Tibial artery (tissue), 4 donors: ENCODE measurements at regions not wholly inside any gene's neighbourhood (a gene's known extent, or its start where the extent isn't known, plus 50 kb on each side); places are given as distances from the start of the nearest gene placed in this dataset.

ENCODE experiments used
- DNase-seq, 2 donors: peaks; one replicate each; pipeline ENCODE4 v3.0.0-alpha.2; 2019
- H3K27ac ChIP-seq, 2 donors: fragments of 200-600 bp; sonication (generic) in 1 of 2; 1 replicate in 1 of 2; 2 replicates in 1 of 2; pipeline ENCODE4 v1.5.1; 2018 to 2019; ENCODE audit warnings: mild to moderate bottlenecking in 1 of 2
- H3K27me3 ChIP-seq, 2 donors: fragments of 200-600 bp; sonication (generic) in 1 of 2; one replicate each; pipeline versions ENCODE4 v1.5.1 to v1.6.0; 2016 to 2019
- H3K36me3 ChIP-seq, 3 donors: fragments of 200-600 bp; sonication (generic) in 2 of 3; one replicate each; pipeline ENCODE4 v1.5.1; 2016 to 2019; ENCODE audit warnings: mild to moderate bottlenecking in 2 of 3
- H3K4me1 ChIP-seq, 4 donors: fragments of 200-600 bp; sonication (generic) in 2 of 4; 1 replicate in 3 of 4; 2 replicates in 1 of 4; pipeline ENCODE4 v1.5.1; 2016 to 2019
- H3K4me3 ChIP-seq, 2 donors: fragments of 200-600 bp; sonication (generic) in 1 of 2; 1 replicate in 1 of 2; 2 replicates in 1 of 2; pipeline ENCODE4 v1.5.1; 2018 to 2019; ENCODE audit warnings: mild to moderate bottlenecking in 2 of 2
- H3K9me3 ChIP-seq, 3 donors: fragments of 200-600 bp; sonication (generic) in 1 of 3; one replicate each; pipeline ENCODE4 v1.5.1; 2016 to 2019
- intact Hi-C: fragments of 100-400 bp; cut with DNase I; formaldehyde crosslinking; loops from one replicate; pipeline ENCODE4 v1.15.0; 2023; ENCODE audit warnings: low total_unique reads
- TF ChIP-seq, protein P1 (sequence below), 2 experiments: fragments of 200-600 bp in 1 of 2; fragments of 450-650 bp in 1 of 2; IDR thresholded peaks; one replicate each; pipeline ENCODE4 v1.5.1; 2017 to 2019; ENCODE audit warnings: antibody characterized with exemption in 2 of 2, mild to moderate bottlenecking in 1 of 2, moderate library complexity in 1 of 2

DNA sequence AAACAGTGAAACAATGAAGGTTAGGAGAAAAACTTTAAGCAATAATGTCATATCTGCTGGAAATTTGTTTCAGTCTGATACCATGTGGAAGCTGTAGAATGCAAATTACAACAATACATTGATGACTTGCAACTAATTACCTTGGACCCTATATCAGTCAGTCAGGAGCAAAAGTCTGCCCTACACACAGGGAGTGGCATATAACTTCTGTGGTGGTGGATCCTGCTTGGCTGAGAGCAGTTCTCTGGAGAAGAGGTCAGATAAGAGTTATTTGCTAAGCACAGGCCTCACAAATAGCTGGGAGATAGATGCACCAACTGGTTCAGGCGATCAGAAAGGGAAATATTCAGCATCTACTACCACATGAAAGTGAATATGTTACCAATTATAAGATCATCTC lies 1364.6 kb upstream of the EPHA6 start:
- TF ChIP-seq, protein P1, sequence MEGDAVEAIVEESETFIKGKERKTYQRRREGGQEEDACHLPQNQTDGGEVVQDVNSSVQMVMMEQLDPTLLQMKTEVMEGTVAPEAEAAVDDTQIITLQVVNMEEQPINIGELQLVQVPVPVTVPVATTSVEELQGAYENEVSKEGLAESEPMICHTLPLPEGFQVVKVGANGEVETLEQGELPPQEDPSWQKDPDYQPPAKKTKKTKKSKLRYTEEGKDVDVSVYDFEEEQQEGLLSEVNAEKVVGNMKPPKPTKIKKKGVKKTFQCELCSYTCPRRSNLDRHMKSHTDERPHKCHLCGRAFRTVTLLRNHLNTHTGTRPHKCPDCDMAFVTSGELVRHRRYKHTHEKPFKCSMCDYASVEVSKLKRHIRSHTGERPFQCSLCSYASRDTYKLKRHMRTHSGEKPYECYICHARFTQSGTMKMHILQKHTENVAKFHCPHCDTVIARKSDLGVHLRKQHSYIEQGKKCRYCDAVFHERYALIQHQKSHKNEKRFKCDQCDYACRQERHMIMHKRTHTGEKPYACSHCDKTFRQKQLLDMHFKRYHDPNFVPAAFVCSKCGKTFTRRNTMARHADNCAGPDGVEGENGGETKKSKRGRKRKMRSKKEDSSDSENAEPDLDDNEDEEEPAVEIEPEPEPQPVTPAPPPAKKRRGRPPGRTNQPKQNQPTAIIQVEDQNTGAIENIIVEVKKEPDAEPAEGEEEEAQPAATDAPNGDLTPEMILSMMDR (IDR thresholded peaks at IDR 0.05), result no peak
- Histone ChIP-seq H3K36me3 (no peaks in the 10 kb centered on the region), H3K9me3 (no peaks in the 10 kb centered on the region), H3K27ac (no peak overlapping the region), H3K4me3 (no peak overlapping the region), H3K27me3 (no peaks in the 10 kb centered on the region), H3K4me1 (no peaks in the 10 kb centered on the region)
- no peak for DNase-seq
- intact Hi-C loops, result no loop called here

DNA sequence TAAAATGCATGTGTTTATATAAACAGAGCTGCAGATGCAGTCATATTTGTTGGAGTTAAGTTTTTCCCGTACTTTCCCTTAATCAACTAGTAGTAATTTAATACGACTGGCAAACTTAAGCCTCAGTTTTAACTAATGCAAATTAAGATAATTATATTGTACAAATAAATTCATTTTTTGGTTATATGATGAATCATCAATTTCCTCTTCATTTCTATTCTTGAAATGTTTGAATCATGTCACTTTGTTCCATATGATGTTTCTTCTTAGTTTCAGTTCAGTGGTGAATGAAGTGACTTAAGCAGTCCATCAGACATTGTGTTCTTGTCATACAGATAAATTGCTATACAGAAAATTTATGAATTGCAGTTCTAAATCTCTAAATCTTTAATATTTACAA lies 1361.2 kb upstream of the EPHA6 start:
- no peaks in the 10 kb centered on the region for H3K27me3 ChIP-seq
- H3K4me3 ChIP-seq, result no peak overlapping the region
- intact Hi-C loops, result no loop called here
- no peaks in the 10 kb centered on the region for H3K36me3 ChIP-seq
- DNase-seq, result no peak
- TF ChIP-seq, protein P1 (IDR thresholded peaks at IDR 0.05), result no peak
- no peak overlapping the region for H3K27ac ChIP-seq
- no peaks in the 10 kb centered on the region for H3K9me3 ChIP-seq
- H3K4me1 ChIP-seq, result no peaks in the 10 kb centered on the region

DNA sequence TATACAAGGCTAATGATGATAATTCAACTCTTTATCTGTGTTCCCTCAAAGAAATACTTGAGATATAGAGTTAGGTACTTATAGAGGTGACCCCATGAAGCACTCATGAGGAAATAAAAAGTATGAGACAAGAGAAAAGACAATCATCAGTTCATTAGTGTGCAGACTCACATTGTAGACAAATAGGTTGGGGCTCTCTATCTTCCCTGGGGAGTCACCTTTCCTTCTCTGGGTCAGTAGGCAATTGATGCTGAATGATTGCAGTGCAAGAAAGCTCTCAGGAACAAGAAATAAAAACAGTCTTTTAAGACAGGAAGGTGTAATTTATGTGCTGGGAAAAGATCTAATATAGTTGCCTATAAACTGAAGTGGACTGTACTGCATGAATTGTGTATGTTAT lies 1357.6 kb upstream of the EPHA6 start:
- TF ChIP-seq, protein P1 (IDR thresholded peaks at IDR 0.05), result no peak
- intact Hi-C loops, result no loop called here
- no peaks in the 10 kb centered on the region for H3K4me1 ChIP-seq
- no peak overlapping the region for H3K27ac ChIP-seq
- H3K4me3 ChIP-seq, result no peak overlapping the region
- H3K36me3 ChIP-seq, result no peaks in the 10 kb centered on the region
- no peaks in the 10 kb centered on the region for H3K9me3 ChIP-seq
- no peak for DNase-seq
- H3K27me3 ChIP-seq, result no peaks in the 10 kb centered on the region

DNA sequence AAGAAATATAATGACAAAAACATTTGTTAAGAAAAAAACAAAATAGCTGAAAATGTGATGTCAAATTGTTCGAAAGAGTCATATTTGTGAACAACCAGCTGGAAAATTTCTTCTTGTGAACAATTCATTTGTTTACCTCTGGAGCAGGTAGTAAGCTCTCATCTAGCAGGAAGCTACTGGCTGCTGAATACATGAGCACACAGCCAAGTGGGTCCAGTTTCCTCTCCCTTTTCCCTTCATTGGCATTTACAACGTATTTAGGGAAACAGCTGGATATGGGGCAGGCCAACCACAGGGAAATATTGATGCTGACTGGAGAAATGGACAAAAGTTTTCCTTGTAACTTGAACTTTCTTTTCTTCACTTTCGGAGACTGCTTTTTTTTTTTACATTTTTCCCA lies 1354.7 kb upstream of the EPHA6 start:
- TF ChIP-seq, protein P1 (IDR thresholded peaks at IDR 0.05), result no peak
- Histone ChIP-seq H3K27ac (no peak overlapping the region), H3K4me1 (no peaks in the 10 kb centered on the region), H3K9me3 (no peaks in the 10 kb centered on the region), H3K4me3 (no peak overlapping the region), H3K36me3 (no peaks in the 10 kb centered on the region), H3K27me3 (no peaks in the 10 kb centered on the region)
- intact Hi-C loops, result no loop called here
- DNase-seq, result no peak

DNA sequence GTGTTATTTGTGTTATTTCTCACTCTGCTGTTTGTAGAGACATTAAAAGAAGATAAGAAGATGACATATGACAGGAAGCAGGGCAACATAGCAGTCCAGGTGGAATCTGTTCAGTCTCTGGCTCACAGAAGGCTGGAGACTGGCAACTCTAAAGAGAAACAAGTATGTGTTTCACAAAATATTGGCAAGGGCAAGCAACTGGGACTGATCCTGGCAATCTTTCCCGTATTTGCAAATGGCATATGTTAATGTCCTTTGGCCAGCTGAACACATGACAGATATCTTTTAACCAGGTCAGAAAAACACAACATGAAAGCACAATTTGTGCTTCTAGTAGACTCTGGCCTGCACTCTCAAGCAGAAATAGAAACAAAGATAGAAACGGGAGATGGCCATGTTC lies 1354.1 kb upstream of the EPHA6 start:
- DNase-seq, result no peak

DNA sequence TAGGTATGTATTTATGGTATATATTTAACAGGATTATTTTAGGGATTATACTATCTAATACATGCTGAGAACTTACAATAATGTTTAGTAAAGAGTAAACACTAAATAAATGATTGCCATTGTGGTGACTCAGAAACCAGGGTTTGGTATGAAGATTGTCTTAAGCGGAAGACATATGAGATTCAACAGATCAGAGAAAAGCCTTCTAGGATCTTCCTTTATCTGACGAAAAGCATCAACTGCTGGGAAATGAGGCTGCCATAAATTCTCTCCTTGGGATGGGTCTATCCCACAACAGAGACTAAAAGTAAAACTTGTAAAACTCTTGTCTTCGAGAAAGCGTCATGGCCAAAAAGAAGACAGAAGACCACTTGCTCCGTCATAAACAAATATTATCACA lies 1352.2 kb upstream of the EPHA6 start:
- H3K4me1 ChIP-seq, result no peaks in the 10 kb centered on the region
- H3K4me3 ChIP-seq, result no peak overlapping the region
- H3K27ac ChIP-seq, result no peak overlapping the region
- H3K36me3 ChIP-seq, result no peaks in the 10 kb centered on the region
- intact Hi-C loops, result no loop called here
- H3K9me3 ChIP-seq, result no peaks in the 10 kb centered on the region
- H3K27me3 ChIP-seq, result no peaks in the 10 kb centered on the region
- TF ChIP-seq, protein P1 (IDR thresholded peaks at IDR 0.05), result no peak
- DNase-seq, result no peak

More for the DNA sequence above, 1354.1 kb upstream of the EPHA6 start:
- no peaks in the 10 kb centered on the region for H3K9me3 ChIP-seq
- TF ChIP-seq, protein P1 (IDR thresholded peaks at IDR 0.05), result no peak
- intact Hi-C loops, result no loop called here
- no peaks in the 10 kb centered on the region for H3K4me1 ChIP-seq
- no peaks in the 10 kb centered on the region for H3K36me3 ChIP-seq
- no peak overlapping the region for H3K27ac ChIP-seq
- H3K27me3 ChIP-seq, result no peaks in the 10 kb centered on the region
- no peak overlapping the region for H3K4me3 ChIP-seq
